ENCODE measurements at regions not wholly inside any gene's neighbourhood (a gene's known extent, or its start where the extent isn't known, plus 50 kb on each side); places are given as distances from the start of the nearest gene placed in this dataset.

- no peak for TF ChIP-seq CTCF (conservative IDR thresholded peaks at IDR 0.05; ENCODE audit: low read length)
- no peak for TF ChIP-seq EZH2phosphoT487 (IDR thresholded peaks at IDR 0.05; ENCODE audit: borderline replicate concordance)
These were observed 51.7 kb upstream of the G2E3 start for GRCh38 chr14:30507209-30507608.

All from Loucy (cell line).